Mammary epithelial cell (primary cell): ENCODE measurements at regions not wholly inside any gene's neighbourhood (a gene's known extent, or its start where the extent isn't known, plus 50 kb on each side); places are given as distances from the start of the nearest gene placed in this dataset.

ENCODE experiments used
- EZH2 ChIP-seq: IDR thresholded peaks from 2 replicates; pipeline ENCODE4 v1.6.1; 2012; ENCODE audit warnings: low read length, inconsistent platforms, borderline replicate concordance
- TF ChIP-seq, protein P1 (sequence below), 2 donors: IDR thresholded peaks in 1 of 2; conservative IDR thresholded peaks in 1 of 2; 2 replicates each; pipeline ENCODE4 v1.5.1; 2011 to 2012; ENCODE audit warnings: inconsistent platforms in 2 of 2, low read length in 2 of 2, mild to moderate bottlenecking in 2 of 2, control low read depth in 1 of 2, low read depth in 1 of 2; ENCODE audit not compliant: insufficient read depth in 1 of 2; ENCODE audit errors: extremely low read depth in 1 of 2

DNA sequence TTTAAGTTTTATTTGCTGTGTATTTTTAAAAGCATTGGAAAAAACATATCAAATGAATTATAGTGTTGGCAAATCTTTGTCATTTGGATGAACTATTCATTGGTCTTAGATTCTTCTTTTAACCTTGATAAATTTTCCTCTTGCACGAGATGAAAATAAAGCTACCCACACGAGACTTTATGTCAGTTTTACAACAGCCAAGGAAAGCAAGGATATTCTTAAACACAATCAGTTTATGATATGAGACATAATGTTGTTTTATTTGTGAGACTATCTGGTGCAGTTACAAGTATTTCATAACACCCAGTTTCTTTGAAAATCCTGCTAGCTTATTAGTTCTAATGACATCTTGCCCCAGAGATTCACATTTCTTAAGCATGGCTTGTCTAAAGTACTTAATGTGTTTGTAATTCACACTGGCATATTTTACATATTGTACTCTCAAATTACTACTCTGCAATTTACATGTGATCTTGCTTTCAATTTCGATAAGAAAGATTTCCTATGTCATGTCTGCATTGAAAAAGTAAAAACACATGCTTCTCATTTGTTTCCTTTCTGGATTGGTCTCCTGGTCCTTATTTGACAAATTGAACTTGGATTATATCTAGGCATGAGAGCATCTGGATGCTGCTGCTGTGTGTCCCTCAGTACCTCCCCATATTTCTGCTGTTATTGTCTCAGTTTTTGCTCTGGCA, 955.5 kb upstream of the PCDH9 start:
- TF ChIP-seq, protein P1, sequence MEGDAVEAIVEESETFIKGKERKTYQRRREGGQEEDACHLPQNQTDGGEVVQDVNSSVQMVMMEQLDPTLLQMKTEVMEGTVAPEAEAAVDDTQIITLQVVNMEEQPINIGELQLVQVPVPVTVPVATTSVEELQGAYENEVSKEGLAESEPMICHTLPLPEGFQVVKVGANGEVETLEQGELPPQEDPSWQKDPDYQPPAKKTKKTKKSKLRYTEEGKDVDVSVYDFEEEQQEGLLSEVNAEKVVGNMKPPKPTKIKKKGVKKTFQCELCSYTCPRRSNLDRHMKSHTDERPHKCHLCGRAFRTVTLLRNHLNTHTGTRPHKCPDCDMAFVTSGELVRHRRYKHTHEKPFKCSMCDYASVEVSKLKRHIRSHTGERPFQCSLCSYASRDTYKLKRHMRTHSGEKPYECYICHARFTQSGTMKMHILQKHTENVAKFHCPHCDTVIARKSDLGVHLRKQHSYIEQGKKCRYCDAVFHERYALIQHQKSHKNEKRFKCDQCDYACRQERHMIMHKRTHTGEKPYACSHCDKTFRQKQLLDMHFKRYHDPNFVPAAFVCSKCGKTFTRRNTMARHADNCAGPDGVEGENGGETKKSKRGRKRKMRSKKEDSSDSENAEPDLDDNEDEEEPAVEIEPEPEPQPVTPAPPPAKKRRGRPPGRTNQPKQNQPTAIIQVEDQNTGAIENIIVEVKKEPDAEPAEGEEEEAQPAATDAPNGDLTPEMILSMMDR (conservative IDR thresholded peaks at IDR 0.05 in 1 of 2, IDR thresholded peaks at IDR 0.05 in 1 of 2; ENCODE audit: extremely low read depth in 1 of 2, insufficient read depth in 1 of 2, low read depth in 1 of 2, low read length in 2 of 2) = no peak
- TF ChIP-seq EZH2 = no peak
